Neutrophil (primary cell): ENCODE measurements at regions not wholly inside any gene's neighbourhood (a gene's known extent, or its start where the extent isn't known, plus 50 kb on each side); places are given as distances from the start of the nearest gene placed in this dataset.

Experiments used
- H3K27ac ChIP-seq: fragments of 200-600 bp; sonication (generic); 2 replicates; pipeline ENCODE4 v1.5.1; 2016; ENCODE audit warnings: mild to moderate bottlenecking, moderate library complexity
- H3K27me3 ChIP-seq: fragments of 200-600 bp; sonication (generic); 2 replicates; pipeline ENCODE4 v1.6.0; 2016; ENCODE audit warnings: mild to moderate bottlenecking
- H3K36me3 ChIP-seq: fragments of 200-600 bp; sonication (generic); 2 replicates; pipeline ENCODE4 v1.5.1; 2017
- H3K4me1 ChIP-seq, 2 experiments: fragments of 200-600 bp in 1 of 2; sonication (generic) in 1 of 2; 1 replicate in 1 of 2; 2 replicates in 1 of 2; pipeline versions ENCODE4 v1.5.1 to v1.6.1; 2013 to 2016; ENCODE audit warnings: low read depth in 1 of 2, low read length in 1 of 2, mild to moderate bottlenecking in 1 of 2, moderate library complexity in 1 of 2; ENCODE audit not compliant: control insufficient read depth in 1 of 2, insufficient read depth in 1 of 2
- H3K4me3 ChIP-seq, 2 experiments: fragments of 200-600 bp in 1 of 2; sonication (generic) in 1 of 2; 1 replicate in 1 of 2; 2 replicates in 1 of 2; pipeline ENCODE4 v1.5.1; 2013 to 2016; ENCODE audit warnings: low read depth in 1 of 2, low read length in 1 of 2, mild to moderate bottlenecking in 1 of 2, moderate library complexity in 1 of 2
- H3K9me3 ChIP-seq: fragments of 200-600 bp; sonication (generic); 2 replicates; pipeline ENCODE4 v1.5.1; 2016
- CTCF ChIP-seq: fragments of 200-600 bp; sonication (generic); IDR thresholded peaks from 2 replicates; pipeline ENCODE4 v1.5.1; 2016; ENCODE audit warnings: antibody characterized with exemption

GRCh38 chr6:163793011-163793983 is 378.8 kb downstream of the QKI start:
- Histone ChIP-seq H3K9me3 (no peaks in the 10 kb centered on the region), H3K36me3 (no peaks in the 10 kb centered on the region), H3K27me3 (no peaks in the 10 kb centered on the region), H3K4me3 (no peak overlapping the region), H3K4me1 (no peaks in the 10 kb centered on the region), H3K27ac (no peak overlapping the region)
- TF ChIP-seq CTCF, result no peak

GRCh38 chr6:163790266-163790840 is 375.8 kb downstream of the QKI start:
- no peaks in the 10 kb centered on the region for H3K4me1 ChIP-seq
- no peak overlapping the region for H3K4me3 ChIP-seq
- no peaks in the 10 kb centered on the region for H3K36me3 ChIP-seq
- no peaks in the 10 kb centered on the region for H3K27me3 ChIP-seq
- no peak for TF ChIP-seq CTCF
- H3K9me3 ChIP-seq, result no peaks in the 10 kb centered on the region
- no peak overlapping the region for H3K27ac ChIP-seq

- no peak overlapping the region for H3K4me3 ChIP-seq
- no peaks in the 10 kb centered on the region for H3K9me3 ChIP-seq
- no peaks in the 10 kb centered on the region for H3K36me3 ChIP-seq
- H3K27me3 ChIP-seq, result no peaks in the 10 kb centered on the region
- no peaks in the 10 kb centered on the region for H3K4me1 ChIP-seq
- no peak overlapping the region for H3K27ac ChIP-seq
- TF ChIP-seq CTCF, result no peak
Observed at GRCh38 chr6:163789199-163789810, 374.8 kb downstream of the QKI start.

GRCh38 chr6:163786995-163787671 is 372.6 kb downstream of the QKI start:
- TF ChIP-seq CTCF, result no peak
- no peaks in the 10 kb centered on the region for H3K9me3 ChIP-seq
- H3K36me3 ChIP-seq, result no peaks in the 10 kb centered on the region
- H3K4me3 ChIP-seq, result no peak overlapping the region
- H3K27me3 ChIP-seq, result no peaks in the 10 kb centered on the region
- H3K27ac ChIP-seq, result no peak overlapping the region
- no peaks in the 10 kb centered on the region for H3K4me1 ChIP-seq

- no peak overlapping the region for H3K27ac ChIP-seq
- H3K4me3 ChIP-seq, result no peak overlapping the region
- no peaks in the 10 kb centered on the region for H3K27me3 ChIP-seq
- no peaks in the 10 kb centered on the region for H3K4me1 ChIP-seq
- no peaks in the 10 kb centered on the region for H3K36me3 ChIP-seq
- TF ChIP-seq CTCF, result no peak
- no peaks in the 10 kb centered on the region for H3K9me3 ChIP-seq
Observed at GRCh38 chr6:163782436-163783003, 368.0 kb downstream of the QKI start.
